ENCODE measurements at regions not wholly inside any gene's neighbourhood (a gene's known extent, or its start where the extent isn't known, plus 50 kb on each side); places are given as distances from the start of the nearest gene placed in this dataset.
"Not testable (repeated sequence)": the region's sequence is repeated elsewhere in the genome, so short reads cannot be mapped to it uniquely, and the experiment has no call there.

DNA sequence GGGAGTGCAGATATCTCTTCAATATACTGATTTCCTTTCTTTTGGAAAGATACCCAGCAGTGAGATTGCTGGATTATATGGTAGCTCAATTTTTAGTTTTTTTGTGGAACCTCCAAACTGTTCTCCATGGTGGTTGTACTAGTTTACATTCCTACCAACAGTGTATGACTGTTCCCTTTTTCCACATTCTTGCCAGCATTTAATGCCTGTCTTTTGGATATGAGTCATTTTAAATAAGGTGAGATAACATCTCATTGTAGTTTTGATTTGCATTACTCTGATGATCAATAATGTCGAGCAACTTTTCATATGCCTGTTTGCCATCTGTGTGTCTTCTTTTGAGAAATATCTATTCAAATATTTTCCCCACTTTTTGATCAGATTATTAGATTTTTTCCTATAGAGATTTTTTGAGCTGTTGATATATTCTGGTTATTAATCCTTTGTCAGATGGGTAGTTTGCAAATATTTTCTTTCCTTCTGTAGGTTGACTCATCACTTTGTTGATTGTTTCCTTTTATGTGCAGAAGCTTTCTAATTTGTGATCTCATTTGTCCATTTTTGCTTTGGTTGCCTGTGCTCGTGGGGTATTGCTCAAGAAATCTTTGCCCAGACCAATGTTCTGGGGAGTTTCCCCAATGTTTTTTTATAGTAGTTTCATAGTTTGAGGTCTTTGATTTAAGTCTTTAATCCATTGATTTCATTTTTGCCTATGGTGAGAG lies 552.7 kb downstream of the ZNF674 start:
- peak; percentile 49 for DNase-seq (ENCODE audit: low read depth)

DNA sequence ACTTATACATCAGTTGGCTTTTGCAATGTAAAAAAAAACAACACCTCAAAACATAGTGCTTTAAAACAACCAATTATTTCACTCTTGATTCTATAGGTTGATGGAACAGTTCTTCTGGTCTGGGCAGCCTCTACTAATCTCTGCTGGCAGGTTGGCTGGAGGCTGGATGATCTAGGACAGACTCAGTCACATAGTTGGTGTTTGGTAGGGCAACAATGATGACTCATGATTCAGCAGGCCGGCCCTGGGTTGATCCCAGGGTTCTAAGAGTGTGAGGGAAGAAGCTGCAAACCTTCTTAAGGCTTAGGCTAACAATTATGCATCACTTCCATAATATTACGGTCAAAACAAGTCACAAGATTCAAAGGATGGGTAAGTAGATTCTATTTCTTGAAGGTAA lies 558.2 kb downstream of the ZNF674 start:
- peak; percentile 52 for DNase-seq (ENCODE audit: low read depth)

DNA sequence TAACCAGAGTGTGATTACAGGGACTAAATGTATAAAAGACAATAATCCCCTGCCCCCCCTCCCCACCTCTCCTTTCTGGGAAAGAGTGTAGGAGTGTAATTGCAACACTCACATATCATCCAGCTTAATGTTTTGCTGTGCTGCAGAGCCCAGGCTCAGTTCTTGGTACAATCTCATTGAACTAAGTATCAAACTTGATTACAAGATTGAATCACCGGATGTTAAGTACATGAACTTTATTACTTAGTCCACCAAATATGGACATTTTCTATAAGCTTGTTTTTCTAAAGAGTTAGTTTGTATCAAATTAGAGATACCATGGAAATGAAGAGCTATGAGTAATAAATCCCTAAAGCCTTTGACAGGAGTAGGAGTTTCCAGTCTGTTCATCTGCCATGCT lies 559.1 kb downstream of the ZNF674 start:
- peak; percentile 29 for DNase-seq (ENCODE audit: low read depth)

DNA sequence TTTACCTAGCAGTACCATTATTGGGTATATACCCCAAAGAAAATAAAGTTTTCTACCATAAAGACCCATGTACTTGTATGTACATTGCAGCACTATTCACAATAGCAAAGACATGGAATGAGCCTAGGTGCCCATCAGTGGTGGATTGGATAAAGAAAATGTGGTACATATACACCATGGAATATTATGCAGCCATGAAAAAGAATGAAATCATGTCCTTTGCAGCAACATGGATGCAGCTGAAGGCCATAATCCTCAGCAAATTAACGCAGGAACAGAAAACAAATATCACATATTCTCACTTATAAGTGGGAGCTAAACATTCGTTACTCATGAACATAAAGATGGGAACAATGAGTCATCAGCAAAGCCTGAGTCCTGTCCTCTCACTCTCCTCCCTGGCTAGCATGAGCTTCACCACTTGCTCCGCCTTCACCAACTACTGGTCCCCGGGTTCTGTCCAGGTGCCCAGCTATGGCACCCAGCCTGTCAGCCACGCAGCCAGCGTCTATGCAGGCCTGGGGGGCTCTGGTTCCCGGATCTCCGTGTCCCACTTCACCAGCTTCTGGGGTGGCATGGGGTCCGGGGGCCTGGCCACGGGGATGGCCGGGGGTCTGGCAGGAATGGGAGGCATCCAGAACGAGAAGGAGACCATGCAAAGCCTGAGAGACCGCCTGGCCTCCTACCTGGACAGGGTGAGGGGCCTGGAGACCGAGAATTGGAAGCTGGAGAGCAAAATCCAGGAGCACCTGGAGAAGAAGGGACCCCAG lies 562.1 kb downstream of the ZNF674 start:
- not testable (repeated sequence) for DNase-seq (ENCODE audit: low read depth)

DNA sequence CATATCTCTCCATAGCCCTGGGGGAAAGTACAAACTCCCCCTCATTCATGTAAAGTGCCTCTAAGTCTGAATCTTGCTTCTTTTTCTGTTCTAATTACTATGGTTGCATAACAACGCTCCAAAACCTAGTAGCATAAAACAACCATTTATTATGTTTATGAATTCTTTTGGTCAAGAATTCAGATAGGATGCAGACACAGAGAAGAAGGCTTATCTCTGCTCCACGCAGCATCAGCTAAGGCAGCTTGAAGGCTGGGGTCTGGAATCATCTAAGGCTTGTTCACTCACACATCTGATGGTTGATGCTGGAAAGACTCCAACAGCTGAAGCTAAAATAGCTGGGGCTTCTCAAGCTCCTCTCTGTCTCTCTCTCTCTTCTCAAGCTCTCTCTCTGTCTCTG lies 564.5 kb downstream of the ZNF674 start:
- DNase-seq (ENCODE audit: low read depth) = no peak

DNA sequence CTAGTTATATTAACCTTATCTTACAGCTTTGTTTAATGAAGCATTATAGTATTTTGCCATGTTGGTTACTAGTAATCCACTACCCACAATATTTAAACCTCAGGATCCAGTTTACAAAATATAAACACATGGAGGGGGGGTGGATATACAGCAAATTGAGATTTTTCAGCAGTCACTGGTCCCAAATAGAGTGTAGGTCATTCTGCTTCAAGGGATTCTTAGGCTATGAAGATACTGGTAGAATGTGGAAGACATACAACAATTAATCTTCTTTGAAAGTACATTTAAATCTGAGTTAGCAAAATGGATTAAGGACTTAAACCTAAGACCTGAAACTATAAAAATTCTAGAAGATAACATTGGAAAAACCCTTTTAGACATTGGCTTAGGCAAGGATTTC lies 569.6 kb downstream of the ZNF674 start:
- DNase-seq (ENCODE audit: low read depth) = no peak

DNA sequence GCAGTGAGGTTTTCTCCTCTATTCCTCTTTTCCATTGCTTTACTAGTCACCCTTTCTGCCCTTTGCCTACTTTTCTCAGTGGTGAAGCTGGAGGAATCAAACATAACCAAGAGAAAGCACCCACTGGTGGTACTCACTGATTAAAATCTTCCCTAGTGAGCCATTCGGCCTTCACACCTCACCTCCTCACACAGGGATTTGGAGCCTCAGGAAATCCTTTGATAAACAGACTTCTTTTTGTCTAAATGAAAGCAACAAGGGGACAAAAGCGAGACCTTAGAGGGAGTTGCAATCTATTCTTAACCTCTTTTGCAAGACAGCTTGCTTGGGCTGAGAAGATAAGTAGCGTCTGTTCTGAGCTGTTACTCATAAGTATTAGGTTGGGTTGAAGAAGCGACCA lies 572.6 kb downstream of the ZNF674 start:
- DNase-seq (ENCODE audit: low read depth) = no peak

DNA sequence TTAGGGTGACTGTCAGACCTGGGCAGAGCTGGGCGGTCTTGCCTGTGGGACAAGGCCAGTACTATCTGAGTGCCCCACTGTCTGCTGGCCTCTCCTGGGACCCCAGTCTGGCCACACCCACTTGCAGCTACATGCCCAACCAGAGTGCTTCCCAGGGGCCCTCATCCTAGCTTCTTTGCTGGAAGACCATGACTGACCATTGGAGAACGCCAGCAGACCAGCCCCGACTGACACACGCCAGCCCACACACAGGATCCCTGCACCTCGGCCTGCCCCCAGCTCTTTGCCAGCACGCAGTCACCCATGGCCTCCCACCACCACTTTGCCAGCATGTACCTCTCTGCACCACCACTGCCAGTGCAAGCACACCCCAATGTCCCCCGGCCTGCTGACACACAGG lies 585.7 kb downstream of the ZNF674 start:
- DNase-seq (ENCODE audit: low read depth) = no peak

DNA sequence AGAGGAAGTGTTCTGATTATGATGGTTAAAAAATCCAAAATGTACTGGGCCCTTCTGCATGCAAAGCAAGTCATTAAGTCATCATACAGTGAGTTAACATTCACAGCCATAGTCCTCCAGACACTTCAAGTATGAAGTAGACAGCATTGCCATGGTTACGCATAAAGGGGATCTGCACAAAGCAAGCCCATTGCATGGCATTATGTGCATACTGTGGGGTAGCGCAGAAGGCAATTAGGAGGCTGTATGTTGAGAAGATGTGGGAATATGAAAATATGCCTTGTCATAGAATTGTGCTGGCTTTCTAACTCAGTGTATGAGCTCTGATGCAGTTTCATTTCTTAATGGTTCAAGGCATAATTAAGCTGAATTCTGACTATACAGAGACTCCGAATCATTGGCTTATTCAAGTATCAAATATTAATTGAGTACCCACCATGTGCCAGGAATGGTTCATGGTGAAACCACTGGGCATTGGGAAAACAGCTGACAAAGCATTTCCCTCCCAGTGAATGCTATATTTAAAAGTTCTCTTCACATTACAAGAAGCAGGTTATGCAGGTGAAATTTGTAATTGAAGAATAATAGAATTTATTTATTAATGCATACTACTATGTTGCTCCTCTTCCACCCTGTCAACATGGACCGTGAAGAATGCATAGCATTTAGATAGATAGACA lies 588.9 kb downstream of the ZNF674 start:
- DNase-seq (ENCODE audit: low read depth) = no peak

DNA sequence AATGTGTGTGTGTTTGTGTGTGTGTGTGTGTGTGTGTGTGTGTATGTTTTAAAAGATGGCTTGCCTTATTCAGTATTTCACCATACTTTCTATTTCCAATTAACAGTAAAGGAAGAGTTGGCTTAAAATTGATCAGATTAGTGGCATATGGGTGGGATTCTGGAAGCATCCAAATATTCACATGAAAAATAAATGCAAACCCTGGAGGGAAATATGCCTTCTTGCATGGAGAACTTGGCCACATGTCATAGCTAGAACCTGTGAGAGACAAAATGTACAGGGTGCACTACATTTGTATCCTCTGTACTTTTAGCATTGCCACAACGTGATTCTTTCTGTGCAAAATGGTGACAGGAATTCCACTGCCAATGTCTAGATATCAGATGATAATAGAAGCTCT lies 589.6 kb downstream of the ZNF674 start:
- DNase-seq (ENCODE audit: low read depth) = no peak

DNA sequence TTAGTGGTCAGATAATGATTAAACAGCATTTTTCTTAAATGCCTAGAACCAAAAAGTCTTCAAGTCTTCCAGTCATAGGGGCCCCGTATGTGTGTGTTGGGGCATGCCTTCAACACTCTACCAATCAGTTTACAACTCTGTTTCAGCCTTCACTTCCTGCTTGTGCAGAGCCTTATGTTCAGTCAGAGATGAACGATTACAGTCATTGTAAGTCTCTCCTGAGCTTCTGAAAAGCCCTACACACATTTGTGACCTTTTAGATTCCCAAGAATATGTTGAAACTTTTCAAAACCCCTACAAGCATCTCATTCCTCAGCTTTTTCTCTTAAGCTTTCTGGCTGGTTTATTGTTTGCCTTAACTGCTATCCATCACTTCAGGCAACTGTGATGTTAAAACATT lies 591.2 kb downstream of the ZNF674 start:
- DNase-seq (ENCODE audit: low read depth) = no peak

DNA sequence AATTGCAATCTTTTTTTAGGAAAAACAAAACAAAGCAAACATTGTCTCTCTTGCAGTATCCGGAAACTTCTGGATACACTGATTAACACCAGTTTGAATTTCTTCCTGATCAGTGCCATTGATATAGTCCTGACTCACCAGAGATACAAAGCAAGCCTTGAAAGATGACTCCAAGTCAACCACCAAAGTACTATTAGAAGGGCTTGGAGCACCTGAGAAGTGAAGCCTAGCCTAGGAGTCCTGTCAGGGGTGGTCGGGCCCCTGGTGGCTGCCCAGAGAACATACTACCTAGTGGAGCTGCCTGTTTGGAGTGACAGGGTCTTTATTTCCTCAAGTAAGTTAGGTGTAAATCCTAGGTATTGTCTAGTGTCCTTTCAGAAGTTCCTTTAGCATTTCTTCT lies 593.2 kb downstream of the ZNF674 start:
- DNase-seq (ENCODE audit: low read depth) = peak; percentile 6

DNA sequence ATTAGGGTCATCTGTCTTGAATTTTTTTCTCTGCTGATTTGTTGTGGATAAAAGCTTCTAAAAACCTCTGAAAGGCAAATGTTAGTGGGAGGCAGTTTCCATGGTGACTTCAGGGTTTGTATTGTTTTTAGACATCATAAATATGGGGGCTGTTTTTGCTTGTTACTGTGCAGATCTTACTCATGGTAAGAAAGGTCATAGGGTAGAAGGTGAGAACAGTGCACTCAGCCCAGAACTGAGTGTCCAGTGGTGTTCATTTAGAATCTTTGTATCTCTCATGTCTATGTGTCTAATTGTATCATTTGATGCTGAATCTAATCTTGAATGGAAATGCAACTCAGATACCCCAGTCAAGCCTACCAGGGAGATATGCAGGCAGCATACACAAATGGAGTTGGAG lies 609.8 kb downstream of the ZNF674 start:
- DNase-seq (ENCODE audit: low read depth) = no peak

DNA sequence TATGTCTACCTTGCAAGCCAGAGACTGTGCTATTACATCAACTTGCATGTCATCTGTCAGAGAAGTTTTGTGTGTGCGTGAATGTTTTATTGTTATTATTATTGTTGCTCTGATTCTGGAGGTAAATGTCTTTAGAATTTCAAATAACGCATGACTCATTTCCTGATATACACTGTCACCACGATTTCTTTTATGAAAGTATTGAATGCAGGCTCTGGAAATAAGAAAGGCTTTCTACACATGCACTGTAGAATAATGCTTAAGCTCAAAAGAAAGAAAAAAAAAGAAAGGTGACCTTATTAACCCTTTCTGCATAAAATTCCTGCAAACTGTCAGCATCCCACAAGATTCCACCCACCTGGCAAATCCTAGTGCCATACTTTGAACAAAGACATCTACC lies 632.9 kb downstream of the ZNF674 start:
- no peak for DNase-seq (ENCODE audit: low read depth)

DNA sequence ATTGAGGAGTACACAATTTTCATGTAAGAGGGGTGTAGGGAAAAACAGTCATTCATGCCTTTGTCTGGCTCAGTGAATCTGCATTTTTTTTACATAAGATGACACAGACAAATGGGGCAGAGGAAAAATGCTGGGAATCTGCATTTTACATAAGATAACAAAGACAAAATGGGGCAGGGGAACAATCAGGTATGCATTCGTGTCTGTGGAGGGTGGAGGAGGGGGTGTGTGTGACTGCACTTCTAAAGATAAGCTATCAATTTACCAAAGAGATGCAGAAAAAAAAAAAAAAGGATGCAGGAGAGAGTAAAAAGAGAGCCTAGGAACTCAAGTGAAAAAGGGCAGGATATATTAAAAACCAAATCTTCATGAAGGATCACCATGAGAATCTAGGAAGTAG lies 637.4 kb downstream of the ZNF674 start:
- no peak for DNase-seq (ENCODE audit: low read depth)

DNA sequence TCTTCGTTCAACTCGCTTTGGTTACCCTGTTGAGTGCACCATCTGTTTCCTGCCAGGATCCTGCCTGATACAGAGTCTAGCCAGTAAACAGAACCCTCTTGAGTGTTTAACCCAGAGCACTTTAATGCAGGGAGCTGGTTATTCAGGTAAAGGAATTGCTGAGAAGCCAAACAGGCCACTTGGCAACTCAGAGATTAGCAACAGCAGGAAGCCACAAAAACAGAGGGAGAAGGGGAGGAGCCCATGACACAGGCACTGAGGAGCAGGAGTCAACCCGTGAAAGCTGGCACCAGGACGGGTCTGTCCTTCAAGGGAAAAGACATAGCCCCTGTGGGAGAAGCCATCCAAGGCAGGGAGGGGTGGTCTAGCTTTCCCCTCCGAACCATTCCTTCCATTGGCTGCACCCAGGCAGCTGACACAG lies 641.4 kb downstream of the ZNF674 start:
- peak; percentile 27 for DNase-seq (ENCODE audit: low read depth)

DNA sequence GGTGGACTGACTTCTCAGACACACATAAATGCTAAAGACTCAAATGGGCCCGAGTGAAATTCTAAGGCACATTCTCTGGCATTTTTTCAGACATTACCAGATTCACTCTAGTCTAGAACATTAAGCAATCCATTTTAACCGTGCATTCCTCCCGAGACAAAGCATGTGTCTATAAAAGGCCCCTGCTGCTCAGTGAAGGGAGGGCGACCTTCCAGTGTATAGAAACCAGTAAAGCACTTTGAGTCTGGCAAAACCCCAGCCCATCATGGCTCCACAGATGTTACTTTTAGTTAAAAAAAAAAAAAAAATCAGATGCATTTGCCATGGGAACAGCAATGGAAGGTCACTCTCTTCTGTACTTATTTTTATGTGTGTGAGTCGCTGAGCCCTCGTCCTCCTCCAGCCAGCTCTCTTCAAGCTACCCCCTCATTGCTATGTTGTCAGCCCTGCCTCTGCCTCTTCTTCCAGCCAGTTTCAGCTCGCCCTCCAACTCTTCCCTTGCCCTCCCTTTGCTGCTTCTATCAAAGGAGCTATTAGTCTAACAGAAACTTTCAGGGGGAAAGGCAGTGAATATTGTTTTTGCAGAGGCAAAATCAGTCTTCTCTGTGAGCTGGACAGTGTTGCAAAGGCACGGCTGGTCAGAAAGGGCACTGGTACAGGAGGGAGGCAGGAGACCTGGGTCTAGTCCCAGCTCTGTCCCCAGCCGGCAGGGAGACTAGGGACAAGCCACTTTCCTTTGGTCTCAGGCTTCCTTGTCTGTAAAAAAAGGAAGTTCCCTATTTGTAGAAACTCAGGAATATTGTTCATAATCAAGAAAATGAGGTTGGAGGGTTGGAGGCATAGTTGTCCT lies 644.2 kb downstream of the ZNF674 start:
- peak; percentile 53 for DNase-seq (ENCODE audit: low read depth)

DNA sequence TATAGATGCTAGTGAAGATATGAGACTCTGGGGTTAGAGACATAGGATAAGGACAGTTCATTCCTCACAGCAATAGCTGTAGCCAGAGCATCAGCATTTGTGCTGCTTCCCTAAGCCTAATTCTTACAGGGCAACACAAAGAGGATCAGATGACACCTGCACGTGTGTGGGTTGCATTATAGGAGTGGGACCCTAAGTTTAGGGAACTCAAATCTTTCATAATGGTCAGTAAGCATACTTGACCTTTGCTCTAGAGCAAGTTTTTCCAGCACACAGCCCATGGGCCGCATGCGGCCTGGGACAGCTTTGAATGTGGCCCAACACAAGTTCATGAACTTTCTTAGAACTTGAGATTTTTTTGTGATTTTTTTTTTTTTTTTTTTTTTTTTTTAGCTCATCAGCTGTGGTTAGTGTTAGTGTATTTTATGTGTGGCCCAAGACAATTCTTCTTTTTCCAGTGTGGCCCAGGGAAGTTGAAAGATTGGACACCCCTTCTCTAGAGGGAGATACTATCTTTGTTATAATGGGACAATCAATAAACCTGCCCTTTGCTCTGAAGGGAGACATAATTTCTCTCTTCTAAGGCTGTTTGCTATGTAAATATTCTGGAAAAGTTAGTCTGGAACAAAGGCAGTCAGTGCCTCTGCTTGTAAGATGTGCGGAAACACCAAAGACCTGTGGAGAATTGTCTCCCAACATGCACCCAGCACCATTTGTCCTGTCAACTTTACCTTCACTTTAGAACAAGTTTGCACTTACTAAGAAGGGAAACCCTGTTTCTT lies 650.2 kb downstream of the ZNF674 start:
- no peak for DNase-seq (ENCODE audit: low read depth)

DNA sequence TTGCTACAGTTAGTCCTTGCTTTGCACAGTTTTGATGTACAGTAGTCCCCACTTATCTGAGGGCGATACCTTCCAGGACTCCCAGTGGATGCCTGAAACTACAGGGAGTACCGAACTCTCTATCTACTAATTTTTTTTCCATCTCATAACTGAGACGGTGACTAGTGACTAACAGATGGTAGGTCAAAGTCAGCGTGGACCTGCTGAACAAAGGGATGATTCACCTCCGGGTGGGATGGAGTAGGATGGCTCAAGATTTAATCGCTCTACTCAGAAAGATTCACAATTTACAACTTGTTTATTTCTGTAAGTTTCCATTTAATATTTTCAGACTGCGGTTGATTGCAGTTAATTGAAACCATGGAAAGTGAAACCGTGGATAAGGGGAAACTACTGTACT lies 655.8 kb downstream of the ZNF674 start:
- DNase-seq (ENCODE audit: low read depth) = peak; percentile 85

DNA sequence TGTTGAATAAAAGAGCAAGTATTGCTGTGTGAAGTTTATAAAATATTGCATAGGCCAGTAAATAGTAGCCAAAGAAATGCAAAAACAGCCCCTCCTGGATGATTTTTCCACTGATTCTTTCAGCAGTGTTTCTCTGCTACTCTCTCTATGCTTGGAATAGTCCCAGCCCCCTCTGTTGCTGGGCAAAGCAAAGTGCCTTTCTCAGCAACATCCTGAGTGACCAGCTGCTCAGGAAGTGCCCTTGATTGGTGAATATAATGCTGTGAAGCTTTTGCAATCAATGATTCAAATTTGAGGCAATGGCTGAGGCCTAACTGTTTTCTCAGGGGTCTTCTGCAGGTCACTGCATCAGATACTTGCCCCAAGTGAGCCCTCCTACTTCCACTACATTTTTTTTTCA lies 656.7 kb downstream of the ZNF674 start:
- DNase-seq (ENCODE audit: low read depth) = peak; percentile 58

DNA sequence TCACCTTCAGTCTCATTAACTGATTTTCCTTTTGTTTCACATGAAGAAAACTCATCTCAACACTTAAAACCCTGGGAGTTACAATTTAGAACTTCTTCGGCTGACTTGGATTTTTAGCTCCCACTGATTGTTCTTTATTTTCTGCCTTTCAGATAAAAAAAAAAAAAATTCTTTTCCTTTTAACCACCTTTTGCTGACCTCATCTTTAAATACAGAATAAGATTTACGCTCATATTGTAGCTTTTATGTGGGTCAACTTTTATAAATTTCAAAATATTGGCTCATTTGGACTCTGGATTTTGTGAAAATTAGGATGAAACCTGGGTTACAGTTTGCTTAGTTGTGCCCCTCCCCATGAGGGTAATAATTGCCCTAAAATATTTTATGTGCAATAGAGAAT lies 659.3 kb downstream of the ZNF674 start:
- DNase-seq (ENCODE audit: low read depth) = no peak
